OCI-M2 (cell line): ENCODE measurements at regions not wholly inside any gene's neighbourhood (a gene's known extent, or its start where the extent isn't known, plus 50 kb on each side); places are given as distances from the start of the nearest gene placed in this dataset.

Experiments
- DNase-seq: peaks from one replicate; lab custom pipeline; 2025; ENCODE audit not compliant: unreplicated experiment; lab: John Stamatoyannopoulos, UW

DNA sequence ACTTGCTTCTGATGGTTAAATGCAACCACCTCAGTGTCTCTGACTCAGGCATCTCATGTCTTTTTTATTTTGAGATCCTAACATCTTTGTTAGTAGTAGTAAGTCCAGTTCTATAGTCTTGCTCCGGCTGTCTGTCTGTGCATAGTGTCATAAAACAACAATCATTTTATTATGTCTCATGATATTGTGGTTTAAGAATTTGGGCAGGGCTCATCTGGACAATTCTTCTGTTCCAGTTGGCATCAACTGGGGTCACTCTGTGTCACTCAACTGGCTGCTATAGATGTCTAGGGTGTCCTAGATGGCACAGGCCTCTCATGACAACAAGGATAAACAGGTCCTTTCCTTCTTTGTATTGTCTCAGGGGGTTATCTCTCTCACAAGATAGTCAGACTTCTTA lies 299.6 kb upstream of the ZNF521 start:
- no peak for DNase-seq

DNA sequence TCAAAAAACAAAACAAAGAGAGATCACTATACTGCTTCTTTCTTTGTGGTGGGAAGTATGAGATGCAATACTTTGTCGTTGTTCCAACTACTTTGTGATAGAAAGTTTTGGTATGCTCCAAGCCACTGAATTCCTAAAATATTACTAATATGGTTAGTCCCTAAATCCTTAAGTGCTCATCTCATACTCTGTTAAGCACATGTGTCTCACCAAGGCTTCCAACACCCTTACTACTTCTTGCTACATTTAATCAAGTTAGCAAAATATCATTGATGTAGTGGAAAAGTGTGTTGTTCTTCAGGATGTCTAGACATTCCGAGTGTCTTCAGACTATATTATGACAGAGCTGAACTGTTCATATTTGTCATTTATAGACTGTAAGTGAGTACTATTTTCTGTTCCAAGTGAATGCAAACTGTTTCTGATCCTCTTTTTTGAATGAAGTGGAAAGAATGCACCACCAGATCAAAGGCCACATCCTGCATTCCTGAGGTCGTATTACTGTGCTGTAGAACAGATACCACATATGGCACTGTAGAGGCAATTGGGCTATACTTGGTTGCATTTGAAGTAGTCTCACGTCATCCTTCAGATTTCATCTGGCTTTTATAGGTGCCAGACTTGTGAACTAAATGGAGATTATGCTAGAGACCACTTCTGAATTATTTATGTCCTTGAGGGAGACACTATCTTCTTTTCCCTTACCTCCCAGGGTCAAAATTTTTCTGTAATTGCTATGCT lies 298.4 kb upstream of the ZNF521 start:
- no peak for DNase-seq

DNA sequence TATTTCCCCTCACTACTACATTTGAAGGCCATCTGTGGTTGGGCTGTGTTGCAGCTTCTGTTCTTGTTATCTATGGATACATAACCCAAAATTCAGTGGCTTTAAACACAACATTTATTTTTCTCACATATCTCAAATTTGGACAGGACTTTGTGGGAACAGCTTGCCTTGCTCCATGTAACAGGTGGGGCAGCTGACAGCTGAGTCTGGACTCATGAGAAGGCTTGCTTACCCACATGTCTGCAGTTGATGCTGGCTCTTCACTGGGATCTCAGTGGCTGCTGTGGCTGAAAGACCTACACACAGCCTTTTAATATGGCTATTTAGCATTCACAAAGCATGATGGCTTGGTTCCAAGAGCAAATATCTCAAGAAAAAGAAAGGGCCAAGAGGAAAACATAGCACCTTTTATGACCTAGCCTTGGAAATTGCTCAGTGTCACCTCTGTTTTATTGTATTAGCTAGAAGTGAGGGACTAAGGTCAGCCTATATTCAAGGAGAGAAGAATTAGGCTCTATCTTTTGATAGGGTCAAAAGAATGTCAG lies 296.8 kb upstream of the ZNF521 start:
- DNase-seq: no peak

DNA sequence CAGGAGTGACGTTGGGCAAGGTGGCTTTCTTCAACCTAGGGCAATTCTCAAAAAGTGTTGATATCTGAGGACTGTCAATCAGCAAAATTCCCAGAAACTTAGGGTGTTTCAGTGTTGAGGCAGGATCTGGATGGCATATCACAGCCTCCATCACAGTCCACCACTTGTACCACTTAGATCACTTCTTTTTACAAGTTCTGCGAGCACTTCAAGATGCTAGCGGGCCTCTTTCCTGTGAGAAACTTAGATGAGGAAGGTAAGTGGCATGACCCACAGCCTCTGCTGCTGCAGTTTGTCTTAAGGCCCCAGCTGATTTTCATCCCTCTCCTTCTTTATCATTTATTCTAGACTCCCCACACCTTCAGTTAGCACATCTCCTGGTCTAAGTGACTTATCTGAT lies 295.4 kb upstream of the ZNF521 start:
- no peak for DNase-seq

DNA sequence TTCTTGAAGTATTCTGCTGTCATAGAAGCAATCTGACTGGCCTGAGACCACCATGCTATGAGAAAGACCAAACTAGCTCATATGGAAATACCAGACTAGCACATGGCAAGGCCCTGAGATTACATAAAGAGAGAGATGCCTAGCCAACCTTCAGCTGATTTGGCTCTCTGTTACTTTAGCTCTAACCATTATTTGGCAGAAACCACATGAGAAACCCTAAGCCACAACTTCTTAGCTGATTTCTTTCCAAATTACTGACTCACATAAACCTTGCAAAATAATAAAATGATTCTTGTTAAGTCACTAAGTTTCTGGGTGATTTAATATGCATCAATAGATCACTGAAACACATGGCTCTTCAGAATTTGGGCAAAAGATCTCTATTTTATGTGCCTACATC lies 295.0 kb upstream of the ZNF521 start:
- DNase-seq: no peak

DNA sequence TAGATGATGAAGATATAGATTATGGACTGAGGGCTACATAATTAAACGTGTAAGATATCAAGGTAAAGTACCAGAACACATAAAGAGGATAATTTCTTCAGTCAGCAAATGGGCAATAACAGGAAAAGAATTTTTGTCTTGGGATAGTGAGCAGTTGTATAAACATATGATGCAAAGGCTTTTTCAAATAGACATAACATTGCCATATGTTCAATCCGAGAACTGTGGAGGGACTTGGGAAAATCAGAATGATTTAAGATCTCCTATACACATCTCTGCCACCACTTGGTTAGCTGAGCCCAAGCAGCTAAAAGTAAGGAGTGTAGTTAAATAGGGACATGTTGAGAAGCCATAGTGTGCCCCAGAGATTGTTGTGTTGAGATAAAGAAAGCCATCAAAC lies 287.6 kb upstream of the ZNF521 start:
- DNase-seq: no peak

DNA sequence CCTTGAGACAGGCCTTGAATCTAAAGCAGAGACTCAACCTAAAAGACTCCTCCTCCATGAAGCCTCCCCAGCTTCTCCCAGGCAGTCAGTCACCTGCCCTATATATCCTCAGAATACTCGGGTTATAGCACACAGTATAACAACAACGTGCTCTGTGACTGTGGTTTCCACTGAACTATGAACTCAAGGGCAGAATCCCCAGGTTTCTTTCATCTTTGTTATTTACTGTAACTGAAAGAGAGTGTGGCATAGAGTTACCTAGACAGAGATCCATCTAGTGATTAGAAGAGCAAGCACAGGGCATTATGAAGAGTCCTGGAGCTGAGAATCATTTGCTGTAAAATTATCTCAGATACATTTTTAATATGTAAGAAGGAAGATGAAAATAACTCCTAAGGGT lies 281.6 kb upstream of the ZNF521 start:
- no peak for DNase-seq

DNA sequence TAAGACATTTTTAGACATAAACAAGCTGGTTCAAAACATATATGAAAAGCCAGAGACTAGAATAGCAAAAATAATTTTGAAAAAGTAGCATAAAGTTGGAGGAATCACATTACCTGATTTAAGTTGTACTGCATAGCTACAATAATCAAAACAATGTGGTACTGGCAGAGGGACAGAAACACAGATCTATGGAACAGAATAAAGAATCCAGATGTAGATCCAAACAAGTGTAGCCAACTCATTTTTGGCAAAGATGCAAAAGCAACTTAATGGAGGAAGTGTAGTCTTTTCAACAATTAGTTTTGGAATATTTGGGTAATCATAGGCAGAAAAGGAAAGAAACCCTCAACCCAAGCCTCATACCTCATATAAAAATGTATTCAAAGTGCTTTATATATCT lies 278.7 kb upstream of the ZNF521 start:
- DNase-seq: no peak

DNA sequence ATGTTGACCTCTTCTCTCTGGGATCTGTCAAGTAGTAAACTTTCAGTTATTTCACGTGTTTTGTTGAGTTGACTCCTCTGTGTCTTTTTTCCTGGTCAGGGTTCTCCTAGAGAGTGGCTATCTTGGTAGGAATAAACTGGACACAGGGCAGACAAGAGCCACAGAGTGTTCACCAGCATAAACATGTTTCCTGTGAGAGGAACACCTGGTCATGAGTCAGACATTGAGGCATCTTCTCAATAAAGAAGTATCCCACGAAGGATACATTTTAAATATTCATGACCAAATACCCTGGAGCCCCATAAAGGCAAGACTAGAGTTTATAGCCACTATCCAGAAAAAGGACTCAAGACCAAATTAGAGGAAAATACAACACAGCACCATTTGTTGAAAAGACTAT lies 269.7 kb upstream of the ZNF521 start:
- DNase-seq: no peak

DNA sequence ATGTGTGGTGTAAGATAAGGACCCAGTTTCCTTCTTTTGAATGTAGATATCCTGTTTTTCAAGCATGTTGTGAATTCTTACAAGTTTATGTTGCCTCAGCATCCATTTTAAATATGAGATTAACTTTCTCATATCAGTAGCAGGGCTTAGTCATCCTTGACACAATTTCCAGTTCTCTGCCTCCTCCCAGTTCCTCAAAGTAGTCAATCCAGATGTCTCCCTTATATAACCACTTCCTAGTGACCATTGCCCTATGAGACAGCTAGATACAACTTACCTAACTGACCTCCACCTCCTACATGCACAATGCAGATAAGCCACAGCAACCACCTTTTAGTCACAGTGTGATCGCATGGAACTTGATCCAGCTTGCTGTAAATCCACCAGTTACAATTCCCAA lies 269.2 kb upstream of the ZNF521 start:
- no peak for DNase-seq

DNA sequence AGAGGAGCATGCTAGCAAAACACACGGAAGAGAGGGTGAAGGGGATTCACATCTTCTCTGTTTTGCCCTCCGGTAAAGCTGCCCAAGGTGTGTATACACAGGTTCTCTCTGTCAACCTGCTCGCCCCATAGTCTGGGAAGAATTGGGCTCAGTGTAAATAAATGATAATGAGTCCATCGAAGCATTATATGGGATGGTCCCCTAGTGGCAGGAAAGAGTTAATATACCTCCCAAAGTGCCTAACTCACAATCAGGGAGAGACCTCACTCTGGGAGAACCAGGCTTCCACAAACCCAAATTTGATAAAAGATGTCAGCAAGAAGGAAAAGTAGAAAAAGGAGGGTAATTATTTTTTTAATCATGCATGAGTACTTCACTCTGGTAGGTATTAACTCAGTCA lies 262.2 kb upstream of the ZNF521 start:
- no peak for DNase-seq

DNA sequence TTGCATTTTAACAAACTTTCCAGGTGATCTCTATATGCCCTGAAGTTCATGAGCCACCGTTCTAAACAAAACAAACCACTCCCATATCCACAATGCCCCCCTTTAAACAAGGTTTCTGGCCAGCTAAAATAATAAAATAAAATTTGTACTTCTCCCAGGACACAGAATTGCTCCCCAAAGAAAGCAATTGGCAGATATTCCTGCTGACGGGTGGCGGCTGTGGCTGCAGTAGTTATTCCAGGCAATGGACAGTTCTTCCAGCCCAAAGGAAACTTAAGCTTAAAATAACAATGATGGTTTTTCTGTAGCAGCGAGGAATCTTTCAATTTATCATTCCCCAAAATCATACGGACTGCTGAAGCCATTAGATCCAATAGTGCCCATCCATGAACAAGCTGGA lies 260.5 kb upstream of the ZNF521 start:
- no peak for DNase-seq

DNA sequence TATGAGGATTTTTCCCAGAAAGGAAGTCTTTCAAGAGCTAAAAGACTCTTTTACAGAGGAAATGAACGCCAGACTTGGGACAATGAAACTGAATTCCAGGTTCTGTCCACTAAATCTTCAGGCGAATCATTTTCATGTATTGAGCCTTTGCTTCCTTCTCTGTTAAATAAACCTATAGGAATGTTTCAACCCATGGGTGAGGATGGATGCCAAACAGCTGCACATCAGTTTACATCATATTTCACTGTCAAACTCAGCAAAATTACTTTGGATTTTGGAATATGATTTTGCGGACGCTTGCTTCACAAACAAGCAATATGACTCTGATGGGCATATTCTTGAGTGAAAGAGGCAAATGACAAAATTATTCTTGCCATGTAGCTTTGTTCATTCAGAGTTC lies 256.1 kb upstream of the ZNF521 start:
- DNase-seq: no peak

DNA sequence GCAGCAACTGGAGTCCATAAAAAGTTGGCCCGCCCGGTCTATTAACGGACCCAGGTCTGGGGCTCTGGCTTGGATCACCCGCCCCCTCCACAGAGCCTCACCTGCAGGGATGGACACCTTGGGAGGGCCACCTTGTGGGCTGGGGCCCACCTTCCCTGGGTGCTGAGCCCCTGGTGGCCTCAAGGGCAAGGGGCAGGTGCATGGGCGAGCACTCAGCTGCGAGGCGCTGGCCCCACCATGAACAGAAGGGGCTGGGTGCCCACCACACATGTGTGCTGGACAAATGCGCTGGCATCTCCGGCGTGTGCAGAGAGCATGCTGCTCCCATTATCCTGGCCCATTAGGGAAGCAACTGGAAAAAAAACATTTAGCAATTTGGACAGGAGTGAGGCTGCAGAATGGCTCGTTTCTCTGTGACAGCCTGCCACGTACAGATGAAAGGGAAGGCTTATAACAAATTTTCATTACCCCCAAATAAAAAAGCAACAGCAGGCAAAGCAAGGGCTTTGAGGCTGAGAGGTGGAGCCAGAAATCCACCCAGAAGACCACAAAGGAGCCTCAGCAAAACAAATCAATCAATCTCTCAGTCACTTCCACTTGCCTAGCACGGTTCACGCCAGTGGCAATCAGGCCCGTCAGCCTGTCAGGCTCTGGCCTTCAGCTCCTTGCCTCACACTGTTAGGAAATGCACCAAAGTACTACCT lies 253.1 kb upstream of the ZNF521 start:
- no peak for DNase-seq

DNA sequence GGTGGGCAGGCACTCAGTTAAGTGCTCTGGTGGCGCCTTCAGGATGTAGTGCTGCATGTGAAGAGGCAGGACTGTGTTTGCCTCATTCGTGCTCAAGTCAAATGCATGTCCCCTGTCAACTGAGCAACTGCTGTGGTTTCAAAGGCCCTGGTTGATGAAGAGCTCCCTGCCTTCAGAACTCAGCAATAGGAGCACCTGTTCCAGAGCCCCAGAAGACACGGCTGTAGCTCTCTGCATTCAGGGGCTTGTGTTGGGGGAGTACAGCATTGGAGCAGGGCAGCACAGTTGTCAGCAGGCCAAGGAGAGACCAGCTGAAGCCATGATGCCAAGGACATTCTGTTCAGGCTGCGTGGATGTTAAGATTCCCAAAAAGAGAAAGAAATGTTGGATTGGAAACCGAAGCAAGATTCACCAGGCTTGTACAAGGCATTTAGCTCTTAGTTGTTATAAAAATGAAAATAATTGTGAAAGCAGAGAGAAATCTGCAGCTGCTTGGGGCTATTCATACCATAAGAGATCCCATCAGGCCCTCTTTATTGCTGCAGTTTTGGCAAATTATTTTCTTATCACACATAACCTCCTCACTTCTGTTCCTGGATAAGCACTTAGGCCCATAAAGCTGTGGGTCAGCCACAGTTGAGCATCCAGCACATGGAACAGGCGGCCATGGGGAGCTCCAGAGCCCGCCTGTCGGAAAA lies 252.4 kb upstream of the ZNF521 start:
- no peak for DNase-seq

DNA sequence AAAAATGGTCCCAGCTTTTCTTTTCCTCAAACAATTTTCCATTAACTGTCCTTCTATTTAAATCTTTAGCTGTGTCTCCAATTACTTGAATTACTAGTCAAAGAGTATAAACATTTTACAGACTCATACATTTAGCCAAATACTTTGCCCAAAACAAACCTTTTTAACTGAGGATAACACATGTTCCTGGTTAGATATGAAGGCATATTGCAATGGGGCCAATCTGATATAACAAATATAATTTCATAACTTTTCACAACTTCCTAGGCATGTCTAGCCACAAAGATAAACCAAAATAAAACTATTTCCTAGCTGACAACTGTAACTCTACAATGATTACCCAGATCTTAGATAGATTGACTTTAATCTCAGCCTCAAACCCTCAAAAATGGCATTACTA lies 247.5 kb upstream of the ZNF521 start:
- no peak for DNase-seq

DNA sequence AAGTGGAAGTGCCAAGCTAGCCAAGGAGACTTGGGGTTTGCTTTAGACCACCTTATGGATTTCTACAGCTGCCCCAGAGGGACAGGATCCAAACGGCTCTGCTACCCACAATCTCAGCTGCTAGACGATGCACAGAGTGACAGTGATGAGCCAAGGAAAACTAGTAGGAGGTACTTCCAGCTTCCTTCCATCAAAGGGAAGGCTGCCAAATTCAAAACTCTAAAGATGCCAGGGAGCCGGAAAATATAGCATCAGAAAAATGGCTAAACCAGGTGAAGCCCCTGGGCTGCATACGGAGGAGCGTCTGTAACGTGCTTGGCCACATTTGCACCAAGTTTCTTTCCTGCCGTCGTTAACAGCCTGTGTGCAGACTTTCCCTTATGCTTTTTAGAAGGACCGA lies 245.5 kb upstream of the ZNF521 start:
- DNase-seq: no peak

DNA sequence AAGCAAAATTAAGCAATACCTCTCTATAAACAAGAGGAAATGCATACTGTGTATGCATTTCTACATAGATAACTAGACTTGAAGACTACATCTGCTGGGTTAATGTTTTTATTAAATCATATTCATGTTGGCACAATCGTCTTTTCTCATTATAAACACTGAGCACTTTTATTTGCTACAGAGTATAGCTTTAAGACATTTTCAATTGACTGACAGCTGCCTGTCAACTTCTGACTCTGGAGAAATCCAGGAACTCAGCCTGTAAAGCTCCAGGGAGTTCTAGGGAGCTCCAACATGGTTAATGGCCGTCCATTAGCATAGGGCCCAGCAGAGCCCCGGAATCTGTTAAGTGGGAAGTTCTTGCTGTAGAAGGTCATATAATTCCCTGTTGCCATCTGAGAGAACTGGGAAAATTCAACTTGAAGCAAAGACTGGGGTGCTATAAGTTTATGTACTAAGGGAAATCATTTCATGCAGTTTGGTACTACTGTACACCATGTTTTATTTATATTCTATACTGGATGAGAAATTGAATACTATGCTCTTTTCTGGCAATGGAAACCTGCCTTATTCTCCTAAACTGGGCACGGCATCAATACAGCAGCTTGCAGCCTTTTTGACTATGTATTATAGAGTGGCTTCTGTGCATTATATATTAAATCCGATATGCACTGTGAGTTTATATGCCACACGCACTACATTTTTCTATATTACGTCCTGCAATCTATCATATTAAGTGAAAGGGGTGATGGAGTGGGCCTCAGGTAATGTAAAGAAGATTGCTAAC lies 243.5 kb upstream of the ZNF521 start:
- no peak for DNase-seq

DNA sequence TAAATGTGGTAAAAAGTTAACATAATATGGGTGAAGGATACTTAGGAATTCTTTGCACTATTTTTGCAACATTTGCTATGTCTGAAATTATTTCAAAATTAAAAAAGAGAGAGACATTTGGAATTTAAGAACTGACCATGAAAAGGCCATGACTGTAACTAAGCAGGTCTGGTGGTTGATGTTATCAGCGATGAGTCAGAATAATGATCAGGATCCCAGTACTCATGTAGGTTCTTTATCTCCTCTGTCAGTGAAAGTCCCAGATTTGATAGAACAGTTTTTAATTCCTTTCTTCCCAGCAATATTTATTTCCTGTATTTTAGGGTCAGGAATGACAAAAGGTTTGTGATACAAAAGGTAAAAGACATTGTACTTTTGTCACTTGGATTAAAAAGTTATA lies 242.4 kb upstream of the ZNF521 start:
- DNase-seq: no peak

DNA sequence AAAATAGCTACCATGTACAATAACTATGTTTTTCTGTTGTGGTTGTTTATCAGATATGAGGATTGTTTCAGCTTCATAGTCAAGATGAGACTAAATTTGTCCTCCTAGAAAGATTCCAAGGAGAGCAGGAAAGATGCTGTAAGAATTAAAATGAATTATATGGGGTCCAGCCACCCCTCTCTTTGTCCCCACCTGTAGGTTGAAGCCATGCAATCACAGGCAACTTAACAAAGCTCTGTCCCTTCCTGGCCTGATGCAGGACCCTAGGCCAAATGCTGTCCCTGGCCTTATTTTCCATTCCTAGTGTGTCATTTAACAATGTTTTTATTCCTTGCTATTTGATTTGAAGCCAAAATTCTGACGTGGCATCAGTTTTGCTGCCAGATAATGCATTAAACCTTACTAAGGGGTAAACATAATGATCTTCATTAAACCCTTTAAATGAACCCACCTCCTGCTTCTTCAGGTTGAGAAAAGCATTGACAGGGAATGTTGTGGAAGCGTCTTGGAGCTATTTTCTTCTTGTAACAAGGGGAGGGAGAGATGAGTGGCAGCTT lies 240.9 kb upstream of the ZNF521 start:
- DNase-seq: no peak

DNA sequence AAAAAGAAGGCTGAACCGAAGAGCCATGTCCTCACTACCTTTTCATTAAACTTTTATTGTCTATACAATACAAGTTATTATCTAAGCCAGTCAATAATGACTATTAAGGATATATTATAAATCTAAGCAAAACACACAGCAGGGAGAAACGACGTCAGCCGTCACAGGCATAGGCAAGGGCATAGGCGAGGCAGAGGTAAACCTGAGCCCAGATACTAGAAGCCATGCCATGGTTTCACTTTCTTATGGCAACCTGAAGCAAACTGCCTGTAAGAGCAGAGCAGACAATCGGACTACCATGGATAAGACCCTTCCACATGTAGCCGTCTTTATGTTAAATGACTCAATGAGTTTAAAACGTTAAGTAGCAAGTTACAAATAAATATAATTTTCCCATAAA lies 238.5 kb upstream of the ZNF521 start:
- no peak for DNase-seq
